ENCODE measurements at regions not wholly inside any gene's neighbourhood (a gene's known extent, or its start where the extent isn't known, plus 50 kb on each side); places are given as distances from the start of the nearest gene placed in this dataset.

- no peak for TF ChIP-seq KDM5A (IDR thresholded peaks at IDR 0.05; ENCODE audit: borderline replicate concordance, low read length)
- no peak for TF ChIP-seq ZBTB44 (CRISPR knock-in tag; IDR thresholded peaks at IDR 0.05)
- no peak for TF ChIP-seq NCOA1 (CRISPR knock-in tag; IDR thresholded peaks at IDR 0.05)
- TF ChIP-seq CTCF (CRISPR knock-in tag; IDR thresholded peaks at IDR 0.05): no peak
- TF ChIP-seq SOX6 (IDR thresholded peaks at IDR 0.05): no peak
- TF ChIP-seq SOX6 (CRISPR knock-in tag; IDR thresholded peaks at IDR 0.05): no peak
- no peak for TF ChIP-seq ZBTB39 (CRISPR knock-in tag; IDR thresholded peaks at IDR 0.05)
- no peak for TF ChIP-seq ZNF513 (CRISPR knock-in tag; conservative IDR thresholded peaks at IDR 0.05)
- no peak for TF ChIP-seq NFYB (CRISPR knock-in tag; IDR thresholded peaks at IDR 0.05)
- TF ChIP-seq SKIL (CRISPR knock-in tag; IDR thresholded peaks at IDR 0.05; ENCODE audit: borderline replicate concordance): no peak
- TF ChIP-seq ATF3 (CRISPR knock-in tag; IDR thresholded peaks at IDR 0.05): no peak
- no peak for TF ChIP-seq FOXM1 (CRISPR knock-in tag; IDR thresholded peaks at IDR 0.05)
- TF ChIP-seq ZGPAT (CRISPR knock-in tag; IDR thresholded peaks at IDR 0.05): no peak
- TF ChIP-seq PRDM4 (CRISPR knock-in tag; IDR thresholded peaks at IDR 0.05; ENCODE audit: borderline replicate concordance): no peak
These were observed 596.7 kb upstream of the UBE2E2 start for GRCh38 chr3:22606461-22606860.

All from HepG2 (cell line).